H9 (cell line): ENCODE measurements at regions not wholly inside any gene's neighbourhood (a gene's known extent, or its start where the extent isn't known, plus 50 kb on each side); places are given as distances from the start of the nearest gene placed in this dataset.
"Not testable (repeated sequence)": the region's sequence is repeated elsewhere in the genome, so short reads cannot be mapped to it uniquely, and the experiment has no call there.

Source experiments
- DNase-seq: peaks from one replicate; pipeline ENCODE4 v3.0.0-alpha.2; 2017
- H2AFZ ChIP-seq: one replicate; pipeline ENCODE4 v1.6.1; 2013; ENCODE audit warnings: mild to moderate bottlenecking, low read length, control low read depth, moderate library complexity
- H2AK5ac ChIP-seq: 2 replicates; pipeline ENCODE4 v1.6.1; 2013; ENCODE audit warnings: low read length, control low read depth, mixed read lengths; ENCODE audit not compliant: insufficient read length
- H2BK120ac ChIP-seq: one replicate; pipeline ENCODE4 v1.6.1; 2013; ENCODE audit warnings: low read depth, mild to moderate bottlenecking, low read length, control low read depth, inconsistent platforms; ENCODE audit not compliant: poor library complexity, severe bottlenecking
- H2BK12ac ChIP-seq: 2 replicates; pipeline ENCODE4 v1.6.1; 2013; ENCODE audit warnings: low read length, control low read depth, mixed read lengths, low read depth; ENCODE audit not compliant: insufficient read length
- H2BK15ac ChIP-seq: 2 replicates; pipeline ENCODE4 v1.6.1; 2013; ENCODE audit warnings: low read depth, low read length, control low read depth
- H2BK20ac ChIP-seq: one replicate; pipeline ENCODE4 v1.6.1; 2013; ENCODE audit warnings: low read depth, mild to moderate bottlenecking, low read length, control low read depth, inconsistent platforms; ENCODE audit not compliant: poor library complexity, severe bottlenecking
- H2BK5ac ChIP-seq: 2 replicates; pipeline ENCODE4 v1.6.1; 2013; ENCODE audit warnings: low read length, control low read depth, mixed read lengths; ENCODE audit not compliant: insufficient read length
- H3K14ac ChIP-seq: 2 replicates; pipeline ENCODE4 v1.6.1; 2013; ENCODE audit warnings: low read length, control low read depth; ENCODE audit not compliant: insufficient read depth
- H3K18ac ChIP-seq: 2 replicates; pipeline ENCODE4 v1.6.1; 2013; ENCODE audit warnings: low read depth, mild to moderate bottlenecking, mixed read lengths, low read length, control low read depth; ENCODE audit not compliant: insufficient read length
- H3K23ac ChIP-seq: 2 replicates; pipeline ENCODE4 v1.6.1; 2013; ENCODE audit warnings: low read length, control low read depth, mixed read lengths, low read depth; ENCODE audit not compliant: insufficient read length
- H3K23me2 ChIP-seq: 2 replicates; pipeline ENCODE4 v1.6.1; 2013; ENCODE audit warnings: low read depth, mild to moderate bottlenecking, mixed read lengths, low read length, control low read depth; ENCODE audit not compliant: insufficient read length, poor library complexity, severe bottlenecking
- H3K27ac ChIP-seq: 2 replicates; pipeline ENCODE4 v1.5.1; 2013; ENCODE audit warnings: low read length, control low read depth, mixed read lengths, low read depth; ENCODE audit not compliant: insufficient read length
- H3K27me3 ChIP-seq: 2 replicates; pipeline ENCODE4 v1.6.1; 2013; ENCODE audit warnings: low read length, control low read depth, inconsistent platforms; ENCODE audit not compliant: insufficient read depth
- H3K4ac ChIP-seq: 2 replicates; pipeline ENCODE4 v1.6.1; 2013; ENCODE audit warnings: low read depth, mild to moderate bottlenecking, control low read depth, inconsistent platforms, low read length, moderate library complexity
- H3K4me1 ChIP-seq: 2 replicates; pipeline ENCODE4 v1.6.1; 2013; ENCODE audit warnings: low read length, control low read depth, inconsistent platforms; ENCODE audit not compliant: insufficient read depth
- H3K4me2 ChIP-seq: 2 replicates; pipeline ENCODE4 v1.6.1; 2013; ENCODE audit warnings: low read length, control low read depth, mixed read lengths; ENCODE audit not compliant: insufficient read length, insufficient read depth
- H3K56ac ChIP-seq: 2 replicates; pipeline ENCODE4 v1.6.1; 2013; ENCODE audit warnings: low read depth, mild to moderate bottlenecking, mixed read lengths, low read length, control low read depth; ENCODE audit not compliant: insufficient read length
- H3K79me1 ChIP-seq: 2 replicates; pipeline ENCODE4 v1.6.1; 2013; ENCODE audit warnings: low read depth, mild to moderate bottlenecking, moderate library complexity, low read length, control low read depth, inconsistent platforms; ENCODE audit not compliant: insufficient read depth, poor library complexity, severe bottlenecking
- H3K79me2 ChIP-seq: 2 replicates; pipeline ENCODE4 v1.6.1; 2013; ENCODE audit warnings: low read length, control low read depth, inconsistent platforms; ENCODE audit not compliant: insufficient read depth
- H3K9ac ChIP-seq: 2 replicates; pipeline ENCODE4 v1.6.1; 2013; ENCODE audit warnings: low read length, control low read depth, mixed read lengths; ENCODE audit not compliant: insufficient read length; ENCODE audit errors: extremely low read depth
- H3K9me3 ChIP-seq: one replicate; pipeline ENCODE4 v1.6.1; 2013; ENCODE audit warnings: low read depth, low read length, inconsistent platforms; ENCODE audit not compliant: control insufficient read depth
- H3T11ph ChIP-seq: one replicate; pipeline ENCODE4 v1.6.1; 2013; ENCODE audit warnings: mild to moderate bottlenecking, low read length, control low read depth, inconsistent platforms
- H4K20me1 ChIP-seq: one replicate; pipeline ENCODE4 v1.6.1; 2013; ENCODE audit not compliant: control insufficient read depth, insufficient read length, insufficient read depth
- H4K5ac ChIP-seq: 2 replicates; pipeline ENCODE4 v1.6.1; 2013; ENCODE audit warnings: low read depth, mild to moderate bottlenecking, mixed read lengths, low read length, control low read depth; ENCODE audit not compliant: insufficient read length
- H4K8ac ChIP-seq: replicated peaks from 2 replicates; pipeline ENCODE4 v1.6.1; 2013; ENCODE audit warnings: low read length, control low read depth, mixed read lengths, low read depth; ENCODE audit not compliant: insufficient read length
- H4K91ac ChIP-seq: 2 replicates; pipeline ENCODE4 v1.6.1; 2013; ENCODE audit warnings: low read depth, mild to moderate bottlenecking, moderate library complexity, mixed read lengths, low read length, control low read depth; ENCODE audit not compliant: insufficient read length
- H3K27ac Mint-ChIP-seq, 3 experiments: 2 replicates in 2 of 3; 3 replicates in 1 of 3; pipeline ENCODE4 v1.8.0; 2020 to 2021; ENCODE audit warnings: mixed read lengths in 3 of 3, mild to moderate bottlenecking in 1 of 3, moderate library complexity in 1 of 3
- H3K27me3 Mint-ChIP-seq: 2 replicates; pipeline ENCODE4 v1.8.0; 2021; ENCODE audit warnings: low read depth, mild to moderate bottlenecking, moderate library complexity, mixed read lengths
- H3K36me3 Mint-ChIP-seq, 3 experiments: 2 replicates in 2 of 3; 3 replicates in 1 of 3; pipeline ENCODE4 v1.8.0; 2020 to 2021; ENCODE audit warnings: low read depth in 3 of 3, mixed read lengths in 3 of 3; ENCODE audit not compliant: insufficient read depth in 1 of 3
- H3K4me1 Mint-ChIP-seq, 2 experiments: 2 replicates each; pipeline ENCODE4 v1.8.0; 2020; ENCODE audit warnings: mixed read lengths in 2 of 2
- H3K4me3 Mint-ChIP-seq, 2 experiments: 2 replicates in 1 of 2; 3 replicates in 1 of 2; pipeline ENCODE4 v1.8.0; 2020 to 2021; ENCODE audit warnings: mild to moderate bottlenecking in 2 of 2, mixed read lengths in 2 of 2, moderate library complexity in 1 of 2
- H3K9me3 Mint-ChIP-seq, 2 experiments: 2 replicates in 1 of 2; 3 replicates in 1 of 2; pipeline ENCODE4 v1.8.0; 2020; ENCODE audit warnings: mild to moderate bottlenecking in 2 of 2, mixed read lengths in 2 of 2, moderate library complexity in 1 of 2
- CTCF ChIP-seq: fragments of 200-600 bp; sonication (generic); conservative IDR thresholded peaks from 3 replicates; pipeline ENCODE4 v1.8.0; 2021; ENCODE audit warnings: antibody characterized with exemption, mild to moderate bottlenecking
- WGBS: extraction: QIAGEN DNeasy Blood & Tissue Kit; methylation state at CpG from one replicate; pipeline ENCODE4 v1.1.7; 2013; ENCODE audit warnings: missing lambda C conversion rate, low lambda C conversion rate, mixed read lengths; ENCODE audit not compliant: insufficient read length; ENCODE audit errors: extremely low coverage; 5-methylcytosine and 5-hydroxymethylcytosine counted together

GRCh38 chr2:236835307-236836024 is 250.2 kb upstream of the COPS8 start:
- Mint-ChIP-seq H3K27me3 (peaks cover 4% of the 10 kb centered on the region), H3K36me3 (peaks cover 7 to 19% (median 19%) of the 10 kb centered on the region in 3 experiments), H3K27ac (no peak overlapping the region), H3K4me3 (no peak overlapping the region), H3K4me1 (no peaks in the 10 kb centered on the region), H3K9me3 (peaks cover 21% of the 10 kb centered on the region in 2 experiments)
- no peak overlapping the region for H2BK5ac ChIP-seq
- H3K9ac ChIP-seq = no peak overlapping the region
- H3T11ph ChIP-seq = no peak overlapping the region
- H3K79me2 ChIP-seq = no peaks in the 10 kb centered on the region
- no peak overlapping the region for H2BK120ac ChIP-seq
- no peak overlapping the region for H4K5ac ChIP-seq
- no peaks in the 10 kb centered on the region for H3K23me2 ChIP-seq
- DNase-seq = no peak
- H3K23ac ChIP-seq = no peak overlapping the region
- H2AFZ ChIP-seq = no peak overlapping the region
- no peaks in the 10 kb centered on the region for H3K79me1 ChIP-seq
- H4K8ac ChIP-seq = no peak overlapping the region
- no peak overlapping the region for H2BK20ac ChIP-seq
- no peak overlapping the region for H3K14ac ChIP-seq
- no peak overlapping the region for H2AK5ac ChIP-seq
- H4K20me1 ChIP-seq = no peaks in the 10 kb centered on the region
- no peak overlapping the region for H3K4me2 ChIP-seq
- TF ChIP-seq CTCF = no peak
- no peak overlapping the region for H3K56ac ChIP-seq
- no CpG with 5 or more reads among the region's 2 CpGs for WGBS
- H3K27ac ChIP-seq = no peak overlapping the region
- H3K4me1 ChIP-seq = no peaks in the 10 kb centered on the region
- H3K9me3 ChIP-seq = no peaks in the 10 kb centered on the region
- no peak overlapping the region for H3K18ac ChIP-seq
- no peak overlapping the region for H2BK15ac ChIP-seq
- H2BK12ac ChIP-seq = no peak overlapping the region
- no peaks in the 10 kb centered on the region for H3K27me3 ChIP-seq
- no peak overlapping the region for H4K91ac ChIP-seq
- no peak overlapping the region for H3K4ac ChIP-seq

- H4K5ac ChIP-seq, H2AK5ac ChIP-seq, H3K56ac ChIP-seq, H3K27ac ChIP-seq, H2BK12ac ChIP-seq, H3T11ph ChIP-seq, H2AFZ ChIP-seq, DNase-seq, H3K27me3 ChIP-seq, H3K4me1 Mint-ChIP-seq, H2BK20ac ChIP-seq, H3K27me3 Mint-ChIP-seq, H2BK15ac ChIP-seq, H3K27ac Mint-ChIP-seq, H3K14ac ChIP-seq, H2BK5ac ChIP-seq, H3K79me1 ChIP-seq, H3K4ac ChIP-seq, H3K79me2 ChIP-seq, H3K4me3 Mint-ChIP-seq, H3K23me2 ChIP-seq, H3K4me2 ChIP-seq, H3K23ac ChIP-seq, H3K9me3 ChIP-seq, H4K20me1 ChIP-seq, H2BK120ac ChIP-seq, H3K4me1 ChIP-seq, H3K18ac ChIP-seq, H4K91ac ChIP-seq, H3K9ac ChIP-seq, H4K8ac ChIP-seq: not testable (repeated sequence)
- H3K36me3 Mint-ChIP-seq = peaks cover 7 to 19% (median 19%) of the 10 kb centered on the region in 3 experiments
- WGBS = no CpG with 5 or more reads among the region's 2 CpGs
- peaks cover 21% of the 10 kb centered on the region in 2 experiments for H3K9me3 Mint-ChIP-seq
Measured at GRCh38 chr2:236836028-236836427, 249.7 kb upstream of the COPS8 start.
